SIG-M5 treated with dmso at 0.1 percent for 504 hours (cell line): ENCODE measurements at regions not wholly inside any gene's neighbourhood (a gene's known extent, or its start where the extent isn't known, plus 50 kb on each side); places are given as distances from the start of the nearest gene placed in this dataset.

ENCODE experiments used
- DNase-seq: peaks from one replicate; lab custom pipeline; 2025; ENCODE audit not compliant: unreplicated experiment; lab: John Stamatoyannopoulos, UW

GRCh38 chr20:39473536-39473935 is 511.4 kb downstream of the DHX35 start:
- no peak for DNase-seq

GRCh38 chr20:39468703-39469102 is 506.6 kb downstream of the DHX35 start:
- DNase-seq: no peak

GRCh38 chr20:39464238-39464637 is 502.1 kb downstream of the DHX35 start:
- no peak for DNase-seq

GRCh38 chr20:39462416-39462945 is 500.3 kb downstream of the DHX35 start:
- DNase-seq: no peak

- DNase-seq: no peak
These were observed 496.3 kb downstream of the DHX35 start for GRCh38 chr20:39458452-39458851.

GRCh38 chr20:39453890-39454289 is 491.7 kb downstream of the DHX35 start:
- no peak for DNase-seq

GRCh38 chr20:39452583-39453340 is 490.6 kb downstream of the DHX35 start:
- DNase-seq: no peak

GRCh38 chr20:39451386-39451785 is 489.2 kb downstream of the DHX35 start:
- DNase-seq: no peak

GRCh38 chr20:39446397-39446796 is 484.3 kb downstream of the DHX35 start:
- no peak for DNase-seq

- DNase-seq: no peak
These were observed 483.0 kb downstream of the DHX35 start for GRCh38 chr20:39445095-39445494.

- DNase-seq: no peak
These were observed 471.3 kb downstream of the DHX35 start for GRCh38 chr20:39433466-39433865.

- DNase-seq: no peak
These were observed 469.1 kb downstream of the DHX35 start for GRCh38 chr20:39431091-39431880.

GRCh38 chr20:39429726-39430125 is 467.6 kb downstream of the DHX35 start:
- DNase-seq: no peak

GRCh38 chr20:39424962-39425678 is 463.0 kb downstream of the DHX35 start:
- no peak for DNase-seq

GRCh38 chr20:39421571-39422105 is 459.5 kb downstream of the DHX35 start:
- no peak for DNase-seq

- no peak for DNase-seq
These were observed 449.9 kb downstream of the DHX35 start for GRCh38 chr20:39412091-39412490.

GRCh38 chr20:39399463-39399862 is 437.3 kb downstream of the DHX35 start:
- DNase-seq: no peak

- DNase-seq: no peak
These were observed 436.5 kb downstream of the DHX35 start for GRCh38 chr20:39398656-39399055.

GRCh38 chr20:39397646-39398045 is 435.5 kb downstream of the DHX35 start:
- no peak for DNase-seq

GRCh38 chr20:39395478-39396291 is 433.5 kb downstream of the DHX35 start:
- no peak for DNase-seq
